OCI-LY3 (cell line): ENCODE measurements at regions not wholly inside any gene's neighbourhood (a gene's known extent, or its start where the extent isn't known, plus 50 kb on each side); places are given as distances from the start of the nearest gene placed in this dataset.

Source experiments
- H2AFZ ChIP-seq: fragments of 200-600, 300-600 bp; shearing (Covaris generic); 2 replicates; pipeline ENCODE4 v1.6.0; 2014; ENCODE audit warnings: antibody characterized with exemption, low read depth, low read length
- H3K27ac ChIP-seq: fragments of 200-600, 300-600 bp; sonication (generic); 2 replicates; pipeline ENCODE4 v1.5.1; 2014; ENCODE audit warnings: mild to moderate bottlenecking, low read length, moderate library complexity, mixed read lengths
- H3K27me3 ChIP-seq: fragments of 200-600, 300-600 bp; sonication (generic); 2 replicates; pipeline ENCODE4 v1.6.1; 2014; ENCODE audit warnings: low read depth, low read length, mixed read lengths
- H3K36me3 ChIP-seq: fragments of 200-600, 300-600 bp; sonication (generic); replicated peaks from 2 replicates; pipeline ENCODE3; 2014; ENCODE audit warnings: low read depth, low read length, mixed read lengths
- H3K4me1 ChIP-seq: fragments of 300-600, 200-600 bp; sonication (generic); 2 replicates; pipeline ENCODE4 v1.6.1; 2014; ENCODE audit warnings: low read length, mixed read lengths
- H3K4me2 ChIP-seq: fragments of 200-600, 300-600 bp; sonication (generic); 2 replicates; pipeline ENCODE4 v1.6.1; 2014; ENCODE audit warnings: low read length, mixed read lengths
- H3K4me3 ChIP-seq: fragments of 300-600, 200-600 bp; sonication (generic); 2 replicates; pipeline ENCODE4 v1.5.1; 2014; ENCODE audit warnings: antibody characterized with exemption, mild to moderate bottlenecking, low read length, moderate library complexity
- H3K79me2 ChIP-seq: fragments of 300-600, 200-600 bp; shearing (Covaris generic); 2 replicates; pipeline ENCODE4 v1.6.1; 2014; ENCODE audit warnings: mild to moderate bottlenecking, low read length, mixed read lengths
- H3K9ac ChIP-seq: fragments of 300-600, 200-600 bp; shearing (Covaris generic); 2 replicates; pipeline ENCODE4 v1.6.0; 2014; ENCODE audit warnings: mild to moderate bottlenecking, low read length, moderate library complexity
- H3K9me3 ChIP-seq: fragments of 200-600, 300-600 bp; shearing (Covaris generic); 2 replicates; pipeline ENCODE4 v1.6.1; 2014; ENCODE audit warnings: low read length, mixed read lengths; ENCODE audit not compliant: insufficient read depth
- H4K20me1 ChIP-seq: fragments of 200-600, 300-600 bp; sonication (generic); 2 replicates; pipeline ENCODE4 v1.6.1; 2016; ENCODE audit warnings: low read length, mixed read lengths; ENCODE audit not compliant: insufficient read depth
- EZH2phosphoT487 ChIP-seq: fragments of 200-600 bp; shearing (Covaris generic); IDR thresholded peaks from 2 replicates; pipeline ENCODE4 v1.6.1; 2018; ENCODE audit warnings: antibody characterized with exemption, mixed run types, low read depth
- TF ChIP-seq, protein P1 (sequence below): fragments of 200-600, 300-600 bp; sonication (generic); IDR thresholded peaks from 2 replicates; pipeline ENCODE4 v1.5.1; 2014; ENCODE audit warnings: antibody characterized with exemption, low read length, low read depth

GRCh38 chr6:134402372-134402984, 84.6 kb upstream of the SGK1 start:
- H3K79me2 ChIP-seq, result no peaks in the 10 kb centered on the region
- H3K27me3 ChIP-seq, result no peaks in the 10 kb centered on the region
- H4K20me1 ChIP-seq, result no peaks in the 10 kb centered on the region
- no peak overlapping the region for H3K27ac ChIP-seq
- no peak overlapping the region for H2AFZ ChIP-seq
- no peaks in the 10 kb centered on the region for H3K9me3 ChIP-seq
- no peaks in the 10 kb centered on the region for H3K36me3 ChIP-seq
- H3K4me2 ChIP-seq, result no peak overlapping the region
- H3K4me3 ChIP-seq, result no peak overlapping the region
- TF ChIP-seq, protein P1, sequence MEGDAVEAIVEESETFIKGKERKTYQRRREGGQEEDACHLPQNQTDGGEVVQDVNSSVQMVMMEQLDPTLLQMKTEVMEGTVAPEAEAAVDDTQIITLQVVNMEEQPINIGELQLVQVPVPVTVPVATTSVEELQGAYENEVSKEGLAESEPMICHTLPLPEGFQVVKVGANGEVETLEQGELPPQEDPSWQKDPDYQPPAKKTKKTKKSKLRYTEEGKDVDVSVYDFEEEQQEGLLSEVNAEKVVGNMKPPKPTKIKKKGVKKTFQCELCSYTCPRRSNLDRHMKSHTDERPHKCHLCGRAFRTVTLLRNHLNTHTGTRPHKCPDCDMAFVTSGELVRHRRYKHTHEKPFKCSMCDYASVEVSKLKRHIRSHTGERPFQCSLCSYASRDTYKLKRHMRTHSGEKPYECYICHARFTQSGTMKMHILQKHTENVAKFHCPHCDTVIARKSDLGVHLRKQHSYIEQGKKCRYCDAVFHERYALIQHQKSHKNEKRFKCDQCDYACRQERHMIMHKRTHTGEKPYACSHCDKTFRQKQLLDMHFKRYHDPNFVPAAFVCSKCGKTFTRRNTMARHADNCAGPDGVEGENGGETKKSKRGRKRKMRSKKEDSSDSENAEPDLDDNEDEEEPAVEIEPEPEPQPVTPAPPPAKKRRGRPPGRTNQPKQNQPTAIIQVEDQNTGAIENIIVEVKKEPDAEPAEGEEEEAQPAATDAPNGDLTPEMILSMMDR, result no peak
- no peak for TF ChIP-seq EZH2phosphoT487
- H3K9ac ChIP-seq, result no peak overlapping the region
- H3K4me1 ChIP-seq, result peaks cover 27% of the 10 kb centered on the region

DNA sequence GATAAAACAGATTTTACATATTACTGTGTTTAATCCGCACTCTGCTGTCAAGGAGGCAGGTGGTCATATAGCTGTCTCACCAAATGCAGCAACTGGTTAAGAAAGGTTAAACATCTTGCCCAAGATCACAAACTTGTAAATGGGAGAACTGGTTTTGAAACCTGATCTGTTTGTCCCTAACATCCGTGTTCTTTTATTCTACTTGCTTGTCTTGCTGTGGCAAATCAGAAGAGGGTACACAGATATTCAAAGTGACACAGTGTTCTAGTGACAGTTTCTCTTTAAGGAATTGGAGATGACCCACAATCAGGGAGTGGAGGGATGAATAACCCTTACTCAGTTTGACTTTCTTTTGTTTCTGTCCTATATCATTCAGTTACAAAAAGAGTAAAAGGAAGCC, 83.0 kb upstream of the SGK1 start:
- Histone ChIP-seq H3K27me3 (no peaks in the 10 kb centered on the region), H2AFZ (no peak overlapping the region), H3K27ac (no peak overlapping the region), H3K36me3 (no peaks in the 10 kb centered on the region), H3K4me2 (no peak overlapping the region), H3K9me3 (no peaks in the 10 kb centered on the region), H3K79me2 (no peaks in the 10 kb centered on the region), H3K4me3 (no peak overlapping the region), H4K20me1 (no peaks in the 10 kb centered on the region), H3K9ac (no peak overlapping the region), H3K4me1 (peaks cover 32% of the 10 kb centered on the region)
- TF ChIP-seq, protein P1, result no peak
- no peak for TF ChIP-seq EZH2phosphoT487

- peak overlapping the region; percentile 39 for H3K4me2 ChIP-seq
- H3K9ac ChIP-seq, result peak overlapping the region; percentile 26; the same call in 1 of the 2 replicates
- peaks cover 30% of the 10 kb centered on the region for H3K4me1 ChIP-seq
- H3K4me3 ChIP-seq, result no peak overlapping the region
- H3K27me3 ChIP-seq, result no peaks in the 10 kb centered on the region
- H3K27ac ChIP-seq, result peak overlapping the region; percentile 65
- H4K20me1 ChIP-seq, result no peaks in the 10 kb centered on the region
- H3K79me2 ChIP-seq, result no peaks in the 10 kb centered on the region
- TF ChIP-seq, protein P1, result no peak
- TF ChIP-seq EZH2phosphoT487, result no peak
- H3K36me3 ChIP-seq, result no peaks in the 10 kb centered on the region
- H3K9me3 ChIP-seq, result no peaks in the 10 kb centered on the region
- peak overlapping the region; percentile 84 for H2AFZ ChIP-seq
These were observed 80.5 kb upstream of the SGK1 start for GRCh38 chr6:134398453-134398852.

- H3K4me1 ChIP-seq, result peaks cover 24% of the 10 kb centered on the region
These were observed 79.8 kb upstream of the SGK1 start for GRCh38 chr6:134397676-134398075.

More at GRCh38 chr6:134397676-134398075, 79.8 kb upstream of the SGK1 start:
- no peaks in the 10 kb centered on the region for H3K9me3 ChIP-seq
- peak overlapping the region; percentile 65 for H3K27ac ChIP-seq
- no peak overlapping the region for H3K4me3 ChIP-seq
- H3K9ac ChIP-seq, result no peak overlapping the region
- no peaks in the 10 kb centered on the region for H3K36me3 ChIP-seq
- H4K20me1 ChIP-seq, result no peaks in the 10 kb centered on the region
- no peak overlapping the region for H2AFZ ChIP-seq
- H3K4me2 ChIP-seq, result peak overlapping the region; percentile 39
- H3K27me3 ChIP-seq, result no peaks in the 10 kb centered on the region
- TF ChIP-seq, protein P1, result no peak
- TF ChIP-seq EZH2phosphoT487, result no peak
- no peaks in the 10 kb centered on the region for H3K79me2 ChIP-seq
